PC-3 (cell line): ENCODE measurements at regions not wholly inside any gene's neighbourhood (a gene's known extent, or its start where the extent isn't known, plus 50 kb on each side); places are given as distances from the start of the nearest gene placed in this dataset.

Source experiments
- CTCF ChIP-seq: fragments of 300-600 bp; sonication (generic); conservative IDR thresholded peaks from 2 replicates; pipeline ENCODE4 v1.5.1; 2017; ENCODE audit warnings: antibody characterized with exemption, low read depth, mild to moderate bottlenecking, low read length
- EZH2phosphoT487 ChIP-seq: fragments of 300-600 bp; sonication (generic); IDR thresholded peaks from 2 replicates; pipeline ENCODE4 v1.6.1; 2018; ENCODE audit warnings: mild to moderate bottlenecking, antibody characterized with exemption, low read length, borderline replicate concordance

GRCh38 chr6:153959276-153959675, 79.8 kb upstream of the OPRM1 start:
- no peak for TF ChIP-seq CTCF
- no peak for TF ChIP-seq EZH2phosphoT487
